Pancreas (tissue), 10 donors: ENCODE measurements at regions not wholly inside any gene's neighbourhood (a gene's known extent, or its start where the extent isn't known, plus 50 kb on each side); places are given as distances from the start of the nearest gene placed in this dataset.

Source experiments
- ATAC-seq, 4 donors: fragments of 200-7000 bp; cut with Tn5 transposase; one replicate each; pipeline versions ENCODE4 v1.8.0 to v1.9.1; 2020; ENCODE audit warnings: mild to moderate bottlenecking in 4 of 4, moderate library complexity in 4 of 4
- DNase-seq, 6 donors: peaks; one replicate each; pipeline ENCODE4 v3.0.0-alpha.2; 2020
- FAIRE-seq: peaks from 2 replicates; lab custom pipeline; 2012; peaks lifted over from hg19 to GRCh38; lab: Jason Lieb, UNC
- H3K27ac ChIP-seq, 4 donors: fragments of 200-600 bp; sonication (generic); 1 replicate in 3 of 4; 2 replicates in 1 of 4; pipeline versions ENCODE4 v1.5.0 to v1.8.0; 2020
- H3K27me3 ChIP-seq, 4 donors: fragments of 200-600 bp; one replicate each; pipeline ENCODE4 v1.8.0; 2021
- H3K36me3 ChIP-seq, 3 donors: fragments of 200-600 bp; sonication (generic) in 1 of 3; one replicate each; pipeline versions ENCODE4 v1.5.0 to v1.8.0; 2020 to 2021
- H3K4me1 ChIP-seq, 3 donors: fragments of 200-600 bp; one replicate each; pipeline ENCODE4 v1.8.0; 2021
- H3K4me3 ChIP-seq, 4 donors: fragments of 200-600 bp; sonication (generic) in 2 of 4; one replicate each; pipeline versions ENCODE4 v1.5.0 to v1.8.0; 2020 to 2021
- H3K9me3 ChIP-seq, 4 donors: fragments of 200-600 bp; one replicate each; pipeline ENCODE4 v1.8.0; 2021
- CTCF ChIP-seq, 4 donors: fragments of 200-600 bp; sonication (generic) in 3 of 4; IDR thresholded peaks; one replicate each; pipeline versions ENCODE4 v1.5.0 to v1.8.0; 2021; ENCODE audit warnings: antibody characterized with exemption in 4 of 4
- WGBS, 2 donors: extraction: QIAGEN DNeasy Blood & Tissue Kit; methylation state at CpG; one replicate each; pipeline ENCODE4 v1.1.7; 2013; 5-methylcytosine and 5-hydroxymethylcytosine counted together
- intact Hi-C, 3 donors: fragments of 100-400 bp; cut with DNase I; formaldehyde crosslinking; loops; one replicate each; pipeline versions ENCODE4 v1.11.1 to v1.14.2; 2022
- donor health status: healthy with polysubstance abuse.
- donor health status: DM: no; HTN: no; CAD: no; lungs with moderate emphysema.
- donor health status: DM: no; HTN: no; CAD: no.
- donor health status: control.
- donor health status: control.
- donor health status: Bipolar disorder and iron deficiency.
- donor health status: DM: yes; HTN: yes; CAD: no.
- donor health status: DM: no; HTN: no; CAD: no.
- donor health status: DM: no; HTN: no; CAD: no.
- donor health status: DM: yes; HTN: yes; CAD: no.

- no peaks in the 10 kb centered on the region for H3K36me3 ChIP-seq
- H3K4me1 ChIP-seq = no peaks in the 10 kb centered on the region
- no peak overlapping the region for H3K4me3 ChIP-seq
- no peak for FAIRE-seq
- DNase-seq = no peak
- intact Hi-C loops = no loop called here
- H3K27me3 ChIP-seq = no peaks in the 10 kb centered on the region
- no peaks in the 10 kb centered on the region for H3K9me3 ChIP-seq
- H3K27ac ChIP-seq = no peak overlapping the region
- TF ChIP-seq CTCF (IDR thresholded peaks at IDR 0.05) = no peak
- no peak for ATAC-seq
Observed at GRCh38 chr1:190759807-190760206, 282.1 kb upstream of the BRINP3 start.

- H3K9me3 ChIP-seq = no peaks in the 10 kb centered on the region
- H3K27me3 ChIP-seq = no peaks in the 10 kb centered on the region
- WGBS, 2 donors = 69% methylated on average over 3 of the region's 3 CpGs
- TF ChIP-seq CTCF (IDR thresholded peaks at IDR 0.05) = no peak
- FAIRE-seq (no peak), DNase-seq (no peak), ATAC-seq (no peak)
- no peak overlapping the region for H3K27ac ChIP-seq
- no peaks in the 10 kb centered on the region for H3K4me1 ChIP-seq
- intact Hi-C loops = no loop called here
- H3K36me3 ChIP-seq = no peaks in the 10 kb centered on the region
- H3K4me3 ChIP-seq = no peak overlapping the region
Observed at GRCh38 chr1:190762325-190762724, 284.7 kb upstream of the BRINP3 start.

- intact Hi-C loops = no loop called here
- Histone ChIP-seq H3K27ac (no peak overlapping the region), H3K4me3 (no peak overlapping the region), H3K9me3 (no peaks in the 10 kb centered on the region), H3K36me3 (no peaks in the 10 kb centered on the region), H3K4me1 (no peaks in the 10 kb centered on the region), H3K27me3 (no peaks in the 10 kb centered on the region)
- 78 to 91% methylated on average over 10 of the region's 10 CpGs for WGBS, 2 donors
- FAIRE-seq (no peak), ATAC-seq (no peak), DNase-seq (peak in 1 of 6 donors; percentile 26)
- TF ChIP-seq CTCF (IDR thresholded peaks at IDR 0.05) = no peak
Observed at GRCh38 chr1:190792873-190793272, 315.2 kb upstream of the BRINP3 start.

- FAIRE-seq = no peak
Observed at GRCh38 chr1:190807629-190808028, 330.0 kb upstream of the BRINP3 start.

GRCh38 chr1:190808035-190808434 lies 330.4 kb upstream of the BRINP3 start:
- Histone ChIP-seq H3K27ac (no peak overlapping the region), H3K4me3 (no peak overlapping the region), H3K9me3 (no peaks in the 10 kb centered on the region), H3K4me1 (no peaks in the 10 kb centered on the region), H3K36me3 (no peaks in the 10 kb centered on the region), H3K27me3 (no peaks in the 10 kb centered on the region)
- FAIRE-seq (no peak), ATAC-seq (no peak), DNase-seq (no peak)
- TF ChIP-seq CTCF (IDR thresholded peaks at IDR 0.05) = no peak
- intact Hi-C loops = no loop called here
- WGBS, 2 donors = 15 to 43% methylated on average over 3 of the region's 3 CpGs

More at GRCh38 chr1:190807629-190808028, 330.0 kb upstream of the BRINP3 start:
- Histone ChIP-seq H3K9me3 (no peaks in the 10 kb centered on the region), H3K36me3 (no peaks in the 10 kb centered on the region), H3K27me3 (no peaks in the 10 kb centered on the region), H3K4me1 (no peaks in the 10 kb centered on the region), H3K27ac (no peak overlapping the region), H3K4me3 (no peak overlapping the region)
- no peak for TF ChIP-seq CTCF (IDR thresholded peaks at IDR 0.05)
- intact Hi-C loops = no loop called here
- DNase-seq = no peak
- 8 to 13% methylated on average over 1 of the region's 1 CpG for WGBS, 2 donors
- no peak for ATAC-seq
